ENCODE measurements at regions not wholly inside any gene's neighbourhood (a gene's known extent, or its start where the extent isn't known, plus 50 kb on each side); places are given as distances from the start of the nearest gene placed in this dataset.

GRCh38 chr13:37357548-37357947, 241.0 kb downstream of the POSTN start:
- DNase-seq: no peak

GRCh38 chr13:37353911-37354310, 244.7 kb downstream of the POSTN start:
- DNase-seq: no peak

GRCh38 chr13:37351211-37351610, 245.7 kb upstream of the CSNK1A1L start:
- no peak for DNase-seq

DNA sequence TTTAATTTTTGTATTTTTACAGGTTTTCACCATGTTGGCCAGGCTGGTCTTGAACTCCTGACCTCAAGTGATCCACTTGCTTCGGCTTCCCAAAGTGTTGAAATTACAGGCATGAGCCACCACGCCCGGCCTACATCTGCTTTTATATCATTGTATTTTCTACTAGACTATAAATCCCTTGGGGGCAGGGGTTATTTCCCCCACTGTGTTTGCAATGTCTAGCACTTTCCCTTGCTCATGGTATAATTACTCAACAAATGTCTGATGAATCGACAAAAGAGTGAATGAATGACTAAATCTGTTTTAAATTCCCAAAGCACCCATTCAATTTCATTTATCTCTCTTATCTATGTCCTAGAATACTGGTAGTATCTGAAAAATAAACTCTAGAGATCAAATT, 244.5 kb upstream of the CSNK1A1L start:
- DNase-seq: no peak

GRCh38 chr13:37348916-37349643, 243.6 kb upstream of the CSNK1A1L start:
- no peak for DNase-seq

GRCh38 chr13:37345869-37346268, 240.4 kb upstream of the CSNK1A1L start:
- DNase-seq: no peak

DNA sequence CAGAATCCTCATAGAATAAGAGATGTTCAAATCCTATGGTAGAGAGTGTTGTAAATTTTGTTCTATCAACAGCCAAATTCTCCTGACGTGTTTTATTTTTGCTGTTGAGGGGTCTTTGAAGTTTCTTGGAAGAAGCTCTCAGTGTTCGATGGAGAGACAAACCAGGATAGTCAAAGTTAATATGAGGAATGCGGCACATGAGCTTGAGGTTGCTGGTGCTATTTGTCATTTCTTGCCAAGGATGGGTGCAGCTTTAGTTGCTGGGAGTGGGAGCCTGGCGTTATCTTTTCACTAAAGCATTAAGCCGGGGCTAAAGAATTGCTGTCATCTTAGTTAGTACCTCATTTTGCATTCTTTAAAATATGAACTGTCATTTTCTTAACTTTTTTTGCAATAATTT, 239.9 kb upstream of the CSNK1A1L start:
- DNase-seq: no peak

GRCh38 chr13:37344056-37344455, 238.6 kb upstream of the CSNK1A1L start:
- DNase-seq: no peak

DNA sequence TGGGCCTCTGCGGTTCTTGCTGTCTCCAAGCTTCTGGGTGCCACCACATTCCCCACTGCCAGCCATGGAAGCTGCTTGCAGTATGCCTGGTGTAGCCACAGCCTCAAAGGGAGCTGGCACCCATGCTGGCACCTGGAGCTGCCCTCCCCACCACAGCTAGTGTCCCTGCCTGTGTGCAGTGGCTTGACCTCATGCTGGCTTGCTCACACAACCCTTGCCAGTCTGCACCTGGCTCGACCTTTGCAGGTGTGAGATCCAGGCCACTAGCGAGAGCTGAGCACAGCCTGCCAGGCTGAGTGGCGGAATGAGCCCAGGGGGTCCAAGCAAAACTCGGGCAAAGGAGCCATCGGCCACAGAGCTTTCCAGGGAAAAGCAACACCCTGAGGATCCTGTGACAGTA, 236.7 kb upstream of the CSNK1A1L start:
- no peak for DNase-seq

GRCh38 chr13:37340901-37341670, 235.6 kb upstream of the CSNK1A1L start:
- DNase-seq: no peak

GRCh38 chr13:37339386-37339735, 233.9 kb upstream of the CSNK1A1L start:
- no peak for DNase-seq

- no peak for DNase-seq
Observed at GRCh38 chr13:37338726-37339385, 233.4 kb upstream of the CSNK1A1L start.

- DNase-seq: no peak
Observed at GRCh38 chr13:37326334-37326733, 220.9 kb upstream of the CSNK1A1L start.

- no peak for DNase-seq
Observed at GRCh38 chr13:37319031-37319443, 213.6 kb upstream of the CSNK1A1L start.

- DNase-seq: no peak
Observed at GRCh38 chr13:37316935-37317334, 211.5 kb upstream of the CSNK1A1L start.

DNA sequence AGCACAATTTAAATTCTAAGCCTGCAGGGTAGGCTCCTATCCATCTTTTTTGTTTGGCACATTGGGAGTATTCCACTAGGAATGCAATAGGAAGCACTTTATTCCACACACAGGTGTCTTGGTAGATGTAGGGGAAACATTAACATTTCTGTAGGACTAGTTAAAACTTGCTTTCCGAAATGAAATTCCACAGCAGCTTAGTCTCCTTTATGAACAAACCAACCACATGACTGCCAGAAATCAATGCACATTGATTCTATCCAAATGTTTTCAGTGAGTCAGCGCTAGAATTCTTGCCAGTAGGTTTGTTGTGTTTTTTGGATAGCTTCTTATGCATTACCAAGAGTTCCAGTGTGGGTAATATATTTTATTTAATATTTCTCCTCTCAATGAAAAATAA, 207.9 kb upstream of the CSNK1A1L start:
- no peak for DNase-seq

DNA sequence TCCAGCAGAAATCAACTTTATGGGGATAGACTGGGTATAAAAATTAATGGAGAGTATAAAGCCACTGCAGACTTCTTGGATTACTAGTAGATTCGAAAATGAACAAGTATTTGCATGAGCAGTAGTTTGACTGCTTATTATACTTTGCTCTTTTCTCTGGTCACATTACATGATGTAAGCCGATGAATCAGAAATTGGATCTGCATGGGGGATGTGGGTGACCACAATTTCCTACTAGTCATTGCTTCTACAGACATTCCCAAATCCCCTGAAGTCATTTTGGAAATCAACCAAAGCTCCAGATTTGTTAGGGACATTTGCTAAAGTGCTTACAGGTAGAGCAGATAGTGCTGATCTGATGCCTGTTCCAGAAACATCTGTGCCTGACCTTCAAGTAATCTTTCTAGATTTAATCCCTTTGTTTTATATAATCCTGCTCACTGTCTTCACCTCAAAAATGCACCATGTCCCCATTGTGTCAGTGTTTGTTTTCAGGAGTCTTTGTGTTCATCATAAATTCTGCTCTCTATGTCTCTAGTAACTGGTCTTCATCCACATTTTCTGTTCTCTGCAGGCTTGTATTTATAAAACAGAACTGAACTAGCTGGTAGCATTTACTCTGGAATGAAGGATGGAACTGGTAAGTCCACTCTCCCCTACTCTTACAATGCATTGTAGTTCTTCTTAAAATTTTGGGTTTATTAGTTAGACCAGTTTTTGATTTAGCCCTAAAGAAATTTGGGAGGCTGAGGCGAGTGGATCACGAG, 201.5 kb upstream of the CSNK1A1L start:
- no peak for DNase-seq

DNA sequence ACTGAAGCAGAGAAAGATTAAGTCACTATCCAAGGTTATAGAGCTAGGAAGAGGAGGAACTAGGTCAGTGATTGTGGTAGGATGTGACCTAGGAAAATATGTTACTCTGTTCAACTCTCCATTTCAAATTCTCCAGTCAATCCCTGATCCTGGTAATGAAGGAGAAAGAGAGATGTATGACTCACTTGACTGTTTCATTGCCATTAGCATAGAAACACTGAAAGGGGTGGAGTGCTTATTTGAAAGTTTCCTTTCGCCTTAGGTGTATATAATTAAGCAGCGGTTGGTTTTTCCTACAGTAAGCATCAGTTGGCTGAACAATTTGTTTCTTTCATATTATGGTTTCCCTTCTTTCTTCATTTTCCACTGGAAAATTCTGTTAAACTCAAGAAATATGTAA, 198.1 kb upstream of the CSNK1A1L start:
- DNase-seq: no peak

- no peak for DNase-seq
Observed at GRCh38 chr13:37302686-37303085, 197.2 kb upstream of the CSNK1A1L start.

DNA sequence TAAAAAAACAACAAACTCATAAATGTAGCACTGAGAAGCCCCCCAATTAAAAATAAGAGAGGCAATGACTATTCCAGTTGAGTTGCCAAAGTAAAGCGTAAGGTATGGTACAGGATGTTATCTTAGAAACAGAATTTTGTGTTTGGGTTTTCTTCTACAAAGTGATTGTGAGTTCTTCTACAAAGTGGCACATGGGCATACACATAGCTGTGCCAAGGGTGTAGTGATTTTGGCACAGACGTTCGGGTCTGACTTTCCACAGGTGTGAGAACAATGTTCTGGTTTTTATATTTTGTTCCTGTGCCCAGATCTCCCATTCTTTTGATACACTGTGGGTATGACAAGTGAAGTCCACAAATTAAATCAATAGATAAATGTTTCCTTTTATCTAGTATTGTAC, 190.1 kb upstream of the CSNK1A1L start:
- no peak for DNase-seq

GRCh38 chr13:37295071-37295470, 189.6 kb upstream of the CSNK1A1L start:
- no peak for DNase-seq

- DNase-seq: no peak
Observed at GRCh38 chr13:37294472-37294871, 189.0 kb upstream of the CSNK1A1L start.

- DNase-seq: no peak
Observed at GRCh38 chr13:37293295-37293694, 187.8 kb upstream of the CSNK1A1L start.

Measured in MV-4-11 (cell line).